Endodermal cell (in vitro differentiated cells): ENCODE measurements at regions not wholly inside any gene's neighbourhood (a gene's known extent, or its start where the extent isn't known, plus 50 kb on each side); places are given as distances from the start of the nearest gene placed in this dataset.

ENCODE experiments used
- DNase-seq: peaks from one replicate; pipeline ENCODE4 v3.0.0-alpha.2; 2017
- H3K27ac ChIP-seq: 2 replicates; pipeline ENCODE4 v1.5.1; 2013; ENCODE audit warnings: mild to moderate bottlenecking, low read depth, low read length, moderate library complexity
- H3K27me3 ChIP-seq: 2 replicates; pipeline ENCODE4 v1.6.1; 2013; ENCODE audit warnings: mild to moderate bottlenecking, low read length, moderate library complexity; ENCODE audit not compliant: insufficient read depth, control insufficient read depth, poor library complexity, severe bottlenecking
- H3K36me3 ChIP-seq: 2 replicates; pipeline ENCODE4 v1.7.0; 2013; ENCODE audit warnings: mild to moderate bottlenecking, low read length, moderate library complexity; ENCODE audit not compliant: control insufficient read depth, insufficient read depth
- H3K4me1 ChIP-seq: one replicate; pipeline ENCODE4 v1.7.0; 2013; ENCODE audit warnings: low read length; ENCODE audit not compliant: control insufficient read depth, insufficient read depth
- H3K4me3 ChIP-seq: 2 replicates; pipeline ENCODE4 v1.5.1; 2013; ENCODE audit warnings: mild to moderate bottlenecking, low read length, moderate library complexity
- H3K9ac ChIP-seq: 2 replicates; pipeline ENCODE4 v1.6.1; 2013; ENCODE audit warnings: mild to moderate bottlenecking, low read length, moderate library complexity; ENCODE audit not compliant: poor library complexity, severe bottlenecking; ENCODE audit errors: extremely low read depth
- H3K9me3 ChIP-seq: 2 replicates; pipeline ENCODE4 v1.6.1; 2013; ENCODE audit warnings: mild to moderate bottlenecking, low read length, moderate library complexity; ENCODE audit not compliant: control insufficient read depth
- H3K27ac Mint-ChIP-seq: 2 replicates; pipeline ENCODE4 v1.8.0; 2020; ENCODE audit warnings: mixed read lengths
- H3K27me3 Mint-ChIP-seq: 2 replicates; pipeline ENCODE4 v1.8.0; 2021; ENCODE audit warnings: mild to moderate bottlenecking, mixed read lengths; ENCODE audit not compliant: insufficient read depth
- H3K36me3 Mint-ChIP-seq: 2 replicates; pipeline ENCODE4 v1.8.0; 2020; ENCODE audit warnings: low read depth, mixed read lengths
- H3K4me1 Mint-ChIP-seq: 2 replicates; pipeline ENCODE4 v1.8.0; 2020; ENCODE audit warnings: mixed read lengths
- H3K4me3 Mint-ChIP-seq: 2 replicates; pipeline ENCODE4 v1.8.0; 2020; ENCODE audit warnings: mild to moderate bottlenecking, moderate library complexity, mixed read lengths
- H3K9me3 Mint-ChIP-seq: 2 replicates; pipeline ENCODE4 v1.8.0; 2020; ENCODE audit warnings: mild to moderate bottlenecking, mixed read lengths
- CTCF ChIP-seq: fragments of 200-600 bp; sonication (generic); conservative IDR thresholded peaks from 2 replicates; pipeline ENCODE4 v1.5.0; 2021; ENCODE audit warnings: antibody characterized with exemption, mild to moderate bottlenecking
- WGBS, 2 experiments: methylation state at CpG; one replicate each; pipeline versions ENCODE4 v1.1.5 to v1.1.7; 2013; ENCODE audit warnings: missing lambda C conversion rate in 2 of 2, mixed read lengths in 1 of 2; ENCODE audit not compliant: insufficient coverage in 1 of 2, insufficient read length in 1 of 2; 5-methylcytosine and 5-hydroxymethylcytosine counted together

GRCh38 chr13:30017880-30018279, 167.5 kb upstream of the UBL3 start:
- Histone ChIP-seq H3K4me1 (peaks cover 15% of the 10 kb centered on the region), H3K9ac (no peak overlapping the region), H3K27ac (no peak overlapping the region), H3K36me3 (no peaks in the 10 kb centered on the region), H3K27me3 (no peaks in the 10 kb centered on the region), H3K9me3 (no peaks in the 10 kb centered on the region), H3K4me3 (no peak overlapping the region)
- no peaks in the 10 kb centered on the region for H3K9me3 Mint-ChIP-seq
- H3K4me1 Mint-ChIP-seq: peaks cover 41% of the 10 kb centered on the region
- H3K27me3 Mint-ChIP-seq: no peaks in the 10 kb centered on the region
- 53 to 63% methylated on average over 4 of the region's 4 CpGs for WGBS, 2 experiments
- peak overlapping the region; percentile 53 for H3K27ac Mint-ChIP-seq
- no peaks in the 10 kb centered on the region for H3K36me3 Mint-ChIP-seq
- no peak overlapping the region for H3K4me3 Mint-ChIP-seq
- peak; percentile 73 for TF ChIP-seq CTCF
- DNase-seq: peak; percentile 85

GRCh38 chr13:30016398-30016797, 166.0 kb upstream of the UBL3 start:
- H3K4me3 ChIP-seq: no peak overlapping the region
- WGBS, 2 experiments: 72 to 78% methylated on average over 5 of the region's 5 CpGs

GRCh38 chr13:30009411-30009810, 159.0 kb upstream of the UBL3 start:
- no peak overlapping the region for H3K4me3 Mint-ChIP-seq
- DNase-seq: no peak
- Histone ChIP-seq H3K27me3 (no peaks in the 10 kb centered on the region), H3K4me1 (no peaks in the 10 kb centered on the region), H3K9me3 (no peaks in the 10 kb centered on the region), H3K9ac (no peak overlapping the region), H3K36me3 (no peaks in the 10 kb centered on the region), H3K4me3 (no peak overlapping the region), H3K27ac (no peak overlapping the region)
- peaks cover 20% of the 10 kb centered on the region for H3K4me1 Mint-ChIP-seq
- H3K27ac Mint-ChIP-seq: no peak overlapping the region
- 95 to 100% methylated on average over 1 of the region's 1 CpG for WGBS, 2 experiments
- no peaks in the 10 kb centered on the region for H3K27me3 Mint-ChIP-seq
- TF ChIP-seq CTCF: no peak
- H3K9me3 Mint-ChIP-seq: no peaks in the 10 kb centered on the region
- H3K36me3 Mint-ChIP-seq: no peaks in the 10 kb centered on the region

More at GRCh38 chr13:30016398-30016797, 166.0 kb upstream of the UBL3 start:
- Mint-ChIP-seq H3K4me3 (no peak overlapping the region), H3K36me3 (no peaks in the 10 kb centered on the region), H3K9me3 (no peaks in the 10 kb centered on the region), H3K4me1 (peaks cover 38% of the 10 kb centered on the region), H3K27ac (no peak overlapping the region), H3K27me3 (no peaks in the 10 kb centered on the region)
- Histone ChIP-seq H3K9me3 (no peaks in the 10 kb centered on the region), H3K27ac (peak overlapping the region; percentile 27), H3K36me3 (no peaks in the 10 kb centered on the region), H3K27me3 (no peaks in the 10 kb centered on the region), H3K9ac (no peak overlapping the region), H3K4me1 (peaks cover 15% of the 10 kb centered on the region)
- no peak for TF ChIP-seq CTCF
- no peak for DNase-seq
